ENCODE measurements at regions not wholly inside any gene's neighbourhood (a gene's known extent, or its start where the extent isn't known, plus 50 kb on each side); places are given as distances from the start of the nearest gene placed in this dataset.

GRCh38 chr9:113701774-113702755 lies 174.0 kb upstream of the ZNF618 start:
- WGBS = 52% methylated on average over 14 of the region's 17 CpGs
- DNase-seq (ENCODE audit: low spot score in 2 of 2) = no peak
- TF ChIP-seq CTCF (IDR thresholded peaks at IDR 0.05) = no peak
- Histone ChIP-seq H3K27me3 (no peaks in the 10 kb centered on the region), H3K9me3 (no peaks in the 10 kb centered on the region), H3K4me3 (no peak overlapping the region), H3K4me1 (no peaks in the 10 kb centered on the region), H3K36me3 (no peaks in the 10 kb centered on the region), H3K27ac (no peak overlapping the region)

DNA sequence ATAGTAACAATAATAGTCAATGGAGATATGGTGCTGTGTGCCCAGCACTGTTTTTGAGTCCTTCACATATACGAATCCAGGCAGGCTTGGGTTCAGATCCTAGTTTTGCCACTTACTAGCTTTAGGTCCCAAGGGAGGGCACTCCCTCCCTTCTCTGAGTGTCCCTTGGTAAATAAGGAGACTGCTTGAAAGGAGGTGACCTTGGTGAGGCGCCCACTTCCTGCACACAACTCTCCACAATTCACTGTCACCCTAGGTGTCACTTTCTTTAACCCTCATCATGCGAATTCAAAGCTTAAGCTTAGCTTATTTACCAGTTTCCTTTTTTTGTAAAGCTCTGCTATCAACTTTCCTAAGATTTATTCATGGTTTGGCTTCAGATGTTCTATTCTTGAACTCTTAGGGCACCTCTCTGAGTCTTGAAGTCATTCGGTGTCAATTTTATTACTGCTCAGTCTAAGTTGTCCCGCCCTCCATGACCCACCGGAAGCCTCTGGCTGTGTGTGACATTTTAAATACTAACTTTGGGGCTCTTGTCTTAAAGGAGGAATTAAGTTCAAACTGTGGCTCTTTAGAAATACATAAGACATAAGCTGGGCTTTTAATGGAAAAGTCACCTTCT lies 170.7 kb upstream of the ZNF618 start:
- WGBS = 82% methylated on average over 6 of the region's 6 CpGs
- DNase-seq (ENCODE audit: low spot score in 2 of 2) = peak in 1 of 2 donors; percentile 21
- no peaks in the 10 kb centered on the region for H3K9me3 ChIP-seq
- no peaks in the 10 kb centered on the region for H3K36me3 ChIP-seq
- H3K4me1 ChIP-seq = no peaks in the 10 kb centered on the region
- H3K4me3 ChIP-seq = no peak overlapping the region
- no peak overlapping the region for H3K27ac ChIP-seq
- no peak for TF ChIP-seq CTCF (IDR thresholded peaks at IDR 0.05)
- no peak for TF ChIP-seq POLR2AphosphoS5 (IDR thresholded peaks at IDR 0.05)
- no peaks in the 10 kb centered on the region for H3K27me3 ChIP-seq

DNA sequence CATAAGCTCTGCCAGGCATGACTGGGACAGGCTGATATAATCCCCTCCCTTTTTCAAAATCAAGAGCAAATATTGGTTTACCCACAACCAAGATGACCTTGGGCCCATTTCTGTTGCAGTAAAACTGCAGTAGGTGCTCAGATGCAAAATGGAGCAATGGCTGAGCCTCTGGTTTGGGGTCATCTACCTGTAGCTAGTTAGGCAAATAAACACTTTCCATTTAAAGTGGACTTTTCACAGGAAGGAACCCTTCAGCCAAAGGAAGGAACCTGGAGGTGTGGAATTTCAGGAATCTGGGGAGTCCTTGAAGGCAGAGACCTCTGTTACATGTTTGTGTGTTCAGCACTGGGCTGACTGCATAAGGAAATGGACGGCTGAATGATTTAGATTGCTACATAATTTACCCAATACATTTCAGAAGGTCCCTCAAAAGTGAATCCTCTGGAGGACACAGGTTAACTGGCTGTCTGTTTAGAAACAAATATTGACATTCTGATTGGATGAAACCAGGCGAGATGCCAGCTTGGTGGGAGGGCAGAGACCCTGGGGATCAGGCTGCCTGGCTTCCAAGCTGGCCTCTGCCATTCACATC lies 170.1 kb upstream of the ZNF618 start:
- H3K4me3 ChIP-seq = no peak overlapping the region
- 80% methylated on average over 2 of the region's 2 CpGs for WGBS
- H3K27me3 ChIP-seq = no peaks in the 10 kb centered on the region
- peak in 1 of 2 donors; percentile 48 for DNase-seq (ENCODE audit: low spot score in 2 of 2)
- H3K9me3 ChIP-seq = no peaks in the 10 kb centered on the region
- no peak for TF ChIP-seq POLR2A (IDR thresholded peaks at IDR 0.05)
- TF ChIP-seq POLR2AphosphoS5 (IDR thresholded peaks at IDR 0.05) = no peak
- no peak for TF ChIP-seq EP300 (IDR thresholded peaks at IDR 0.05)
- TF ChIP-seq CTCF (IDR thresholded peaks at IDR 0.05) = no peak
- no peaks in the 10 kb centered on the region for H3K36me3 ChIP-seq
- no peaks in the 10 kb centered on the region for H3K4me1 ChIP-seq
- H3K27ac ChIP-seq = no peak overlapping the region

GRCh38 chr9:113707953-113708695 lies 168.0 kb upstream of the ZNF618 start:
- H3K27ac ChIP-seq = no peak overlapping the region

More at GRCh38 chr9:113707953-113708695, 168.0 kb upstream of the ZNF618 start:
- TF ChIP-seq POLR2AphosphoS5 (IDR thresholded peaks at IDR 0.05) (no peak), CTCF (IDR thresholded peaks at IDR 0.05) (no peak), POLR2A (IDR thresholded peaks at IDR 0.05) (no peak), EP300 (IDR thresholded peaks at IDR 0.05) (no peak)
- Histone ChIP-seq H3K9me3 (no peaks in the 10 kb centered on the region), H3K4me1 (no peaks in the 10 kb centered on the region), H3K27me3 (no peaks in the 10 kb centered on the region), H3K36me3 (no peaks in the 10 kb centered on the region), H3K4me3 (no peak overlapping the region)
- 85% methylated on average over 8 of the region's 8 CpGs for WGBS
- DNase-seq (ENCODE audit: low spot score in 2 of 2) = peak in 1 of 2 donors; percentile 34

Data from suprapubic skin (tissue), 4 donors.